ENCODE measurements at regions not wholly inside any gene's neighbourhood (a gene's known extent, or its start where the extent isn't known, plus 50 kb on each side); places are given as distances from the start of the nearest gene placed in this dataset.

- DNase-seq = no peak
Observed at GRCh38 chr9:89889865-89890264, 285.1 kb downstream of the GADD45G start.

DNA sequence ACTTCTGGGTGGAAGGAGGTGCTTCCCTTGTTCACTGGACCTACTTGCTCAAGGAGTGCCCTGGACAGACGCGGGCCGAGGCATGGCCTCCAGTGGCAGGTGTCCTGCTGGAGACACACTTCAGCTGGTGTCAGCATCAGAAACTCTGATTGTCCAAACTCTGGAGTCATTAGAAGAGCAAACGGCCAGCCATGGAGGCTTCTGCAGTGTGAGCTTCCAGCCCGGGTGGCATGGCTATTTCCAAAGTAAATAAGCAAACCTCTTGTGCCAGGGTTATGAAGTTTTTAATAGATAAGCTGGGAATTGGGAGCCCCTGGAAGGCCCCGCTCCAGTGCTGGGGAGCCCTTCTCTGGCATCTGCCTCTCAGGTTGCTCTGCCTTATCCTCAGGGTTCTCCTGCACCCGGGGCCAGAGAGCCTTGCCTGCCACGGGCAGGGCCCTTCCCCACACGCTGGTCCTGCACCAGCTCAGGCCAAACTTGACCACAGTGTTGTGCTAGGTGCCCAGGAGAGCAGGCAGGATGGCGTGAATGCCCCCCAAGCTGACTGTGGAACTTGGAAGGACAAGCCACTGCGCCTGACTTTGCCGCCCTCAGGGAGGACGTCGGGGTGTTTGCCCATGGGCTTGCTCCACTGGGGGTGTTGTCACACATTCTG, 285.6 kb downstream of the GADD45G start:
- no peak for DNase-seq

- no peak for DNase-seq
Observed at GRCh38 chr9:89891221-89891590, 286.4 kb downstream of the GADD45G start.

DNA sequence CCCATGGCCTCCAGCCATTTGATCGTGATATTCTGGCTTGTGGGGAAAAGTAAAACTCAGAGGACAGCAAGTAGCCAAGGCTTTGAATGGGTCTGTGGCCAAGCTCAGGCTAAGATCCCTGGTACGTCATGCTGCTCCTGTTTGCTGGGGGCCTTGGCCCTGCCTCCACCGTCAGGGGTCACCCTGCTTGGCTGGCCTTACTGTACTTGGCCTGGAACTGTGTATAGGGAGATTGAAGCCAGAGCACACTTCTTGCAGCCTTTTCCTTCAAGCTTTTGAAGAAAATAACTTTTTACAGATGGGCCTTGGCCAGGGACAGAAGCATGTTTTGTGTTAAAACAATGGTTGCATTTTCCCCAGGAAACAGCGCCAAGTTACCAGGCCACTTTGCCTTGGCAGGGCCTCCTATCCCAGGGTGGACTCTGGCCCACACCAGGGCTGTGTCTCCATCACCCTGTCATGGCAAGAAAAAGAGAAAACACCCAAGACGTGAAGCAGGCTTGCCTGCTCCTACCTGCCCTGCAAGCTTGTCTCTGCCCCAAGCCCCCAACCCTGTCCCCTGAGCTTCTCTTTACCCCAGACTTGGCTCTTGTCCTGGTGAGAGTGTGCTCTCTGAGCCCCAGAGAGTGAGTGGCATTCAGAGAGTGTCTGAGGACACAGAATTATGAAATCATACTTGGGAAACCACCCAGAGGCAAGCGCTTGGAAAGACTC, 286.9 kb downstream of the GADD45G start:
- no peak for DNase-seq

- no peak for DNase-seq
Observed at GRCh38 chr9:89892920-89893319, 288.1 kb downstream of the GADD45G start.

DNA sequence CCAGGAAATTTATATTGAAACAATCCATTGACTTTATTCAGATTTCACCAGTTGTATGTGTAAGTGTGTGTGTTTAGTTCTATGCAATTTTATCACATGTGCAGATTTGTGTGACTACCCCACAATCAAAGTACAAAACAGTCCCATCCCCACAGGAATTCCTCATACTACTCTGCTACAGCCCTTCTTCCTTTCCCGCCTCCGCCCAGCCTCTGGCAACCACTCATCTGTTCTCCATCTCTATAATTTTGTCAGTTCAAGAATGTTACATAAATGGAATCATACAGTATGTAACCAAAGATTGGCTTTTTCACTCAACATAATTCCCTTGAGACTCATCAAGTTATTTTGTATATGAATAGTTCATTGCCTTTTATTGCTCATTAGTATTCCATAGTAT, 289.1 kb downstream of the GADD45G start:
- no peak for DNase-seq

DNA sequence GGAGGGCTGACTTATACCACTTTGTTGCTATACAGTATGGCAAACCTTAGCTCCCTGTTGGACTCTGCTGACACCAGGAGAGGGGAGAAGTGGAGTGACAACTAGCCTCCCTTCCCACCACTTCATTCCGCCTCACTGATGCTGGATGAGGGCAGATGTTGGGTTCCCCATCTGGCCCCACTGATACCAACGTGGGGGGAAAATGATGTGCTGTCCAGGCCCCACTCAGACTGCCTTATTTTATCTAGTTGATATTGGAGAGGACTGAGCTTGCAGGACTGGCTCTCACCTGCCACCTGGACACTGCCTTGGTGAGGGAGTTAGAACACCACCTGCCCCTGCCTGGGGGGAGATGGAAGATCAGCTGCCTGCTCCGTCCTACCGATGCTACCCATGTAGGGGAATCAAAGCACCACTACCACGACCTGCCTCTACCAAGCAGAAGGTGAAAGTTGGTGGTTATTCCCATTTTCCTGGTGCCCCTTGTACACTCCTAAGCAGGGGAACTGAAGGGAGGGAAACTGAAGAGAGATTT, 292.1 kb downstream of the GADD45G start:
- DNase-seq = no peak

DNA sequence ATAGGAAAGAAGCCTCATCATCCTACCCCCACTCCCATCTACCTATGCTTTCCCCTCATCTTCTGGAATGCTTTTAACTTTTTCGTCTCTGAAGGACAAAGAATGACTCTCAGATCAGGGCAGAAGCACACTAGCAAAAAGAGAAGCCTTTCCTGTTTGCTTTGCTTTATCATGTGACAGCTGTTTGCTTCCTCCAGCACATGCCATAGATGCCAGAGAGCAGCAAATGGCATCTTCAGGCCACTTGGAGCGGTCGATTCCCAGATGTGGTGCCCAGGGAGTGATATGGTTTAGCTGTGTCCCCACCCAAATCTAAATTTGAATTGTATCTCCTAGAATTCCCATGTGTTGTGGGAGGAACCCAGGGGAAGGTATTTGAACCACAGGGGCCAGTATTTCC, 294.8 kb downstream of the GADD45G start:
- DNase-seq = no peak

DNA sequence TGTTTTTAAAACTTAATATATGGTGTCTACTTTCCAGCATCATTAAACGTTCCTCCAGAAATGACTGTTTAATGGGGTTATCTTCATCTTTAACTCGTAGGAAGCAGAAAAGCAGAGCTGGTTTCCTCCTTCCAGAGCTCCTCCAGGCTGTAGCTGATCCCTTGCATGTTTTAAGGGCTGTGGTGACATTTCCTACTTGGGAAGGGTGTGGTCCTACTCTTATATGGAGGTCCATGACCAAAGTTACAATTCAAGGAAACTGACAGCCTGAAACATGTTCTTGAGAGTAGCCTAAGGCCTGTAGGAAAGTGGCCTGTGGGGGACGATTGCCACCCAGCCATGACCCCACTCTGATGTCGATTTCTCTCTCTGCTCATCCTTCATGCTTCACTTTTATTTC, 297.1 kb downstream of the GADD45G start:
- DNase-seq = no peak

DNA sequence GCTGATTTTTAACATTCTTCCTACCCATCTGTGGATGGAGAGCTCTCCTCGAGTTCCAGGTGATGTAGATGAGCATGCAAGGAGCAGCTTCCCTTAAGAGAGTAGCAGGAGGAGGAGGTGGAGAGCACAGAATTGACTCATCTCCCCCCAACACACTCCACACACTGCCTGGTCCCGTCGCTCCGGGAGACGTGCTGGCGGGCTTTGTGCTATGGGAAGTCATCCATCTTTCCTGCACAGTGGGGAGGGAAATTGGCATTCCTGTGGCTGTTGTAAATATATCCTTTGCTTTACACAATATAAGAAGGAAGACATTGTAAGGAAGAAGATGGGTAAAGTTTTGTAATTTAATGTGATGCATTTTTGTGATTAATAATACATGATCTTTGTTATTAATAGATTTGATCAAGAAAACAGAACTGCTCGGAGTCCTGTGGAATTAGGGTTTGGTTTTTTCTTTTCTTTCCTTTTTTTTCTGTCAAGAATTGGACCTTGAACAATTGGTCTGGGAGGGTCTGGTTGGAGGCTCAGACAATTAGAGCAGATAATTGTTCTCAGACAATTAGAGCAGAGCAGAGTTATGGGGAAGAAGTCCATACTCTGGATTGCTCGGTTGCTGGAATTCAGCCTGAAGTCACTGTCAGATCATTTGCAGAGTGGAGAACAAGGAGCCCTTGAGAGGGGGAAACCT, 297.8 kb downstream of the GADD45G start:
- no peak for DNase-seq

GRCh38 chr9:89903141-89903475, 298.3 kb downstream of the GADD45G start:
- DNase-seq = no peak

DNA sequence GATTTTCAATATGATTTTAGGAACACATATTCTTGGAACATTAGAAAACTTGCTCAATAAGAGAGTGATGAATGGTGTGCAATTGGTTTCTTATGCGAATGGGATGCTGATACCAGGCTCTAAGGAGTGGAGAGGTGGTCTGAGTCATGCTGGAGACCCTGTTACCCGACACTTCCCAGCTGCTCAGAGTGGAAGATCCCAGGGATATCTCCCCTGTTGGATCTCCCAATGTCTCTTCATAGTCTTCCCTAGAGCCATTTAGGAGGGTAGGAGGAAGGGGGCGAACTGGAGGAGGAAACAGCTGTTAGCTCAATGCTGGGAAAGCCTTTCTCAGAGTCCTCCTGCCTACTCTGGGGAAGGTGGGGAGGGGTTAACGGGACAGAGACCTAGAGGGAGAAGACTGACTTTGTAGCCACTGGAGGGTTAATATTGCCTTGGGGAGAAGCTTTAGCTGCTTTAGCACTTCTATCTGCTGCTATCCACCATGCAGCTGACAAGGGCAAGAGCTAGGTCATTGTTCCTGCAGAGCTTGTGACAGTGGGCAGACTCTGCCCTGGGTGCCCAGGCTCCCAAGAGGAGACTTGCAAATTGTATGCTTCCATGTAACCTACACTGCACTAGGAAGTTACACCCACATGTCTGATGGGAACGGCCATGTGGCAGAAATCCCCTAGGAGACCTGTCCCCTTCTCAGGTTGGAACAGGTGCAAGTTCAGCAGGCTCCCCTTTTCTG, 301.0 kb downstream of the GADD45G start:
- DNase-seq = no peak

DNA sequence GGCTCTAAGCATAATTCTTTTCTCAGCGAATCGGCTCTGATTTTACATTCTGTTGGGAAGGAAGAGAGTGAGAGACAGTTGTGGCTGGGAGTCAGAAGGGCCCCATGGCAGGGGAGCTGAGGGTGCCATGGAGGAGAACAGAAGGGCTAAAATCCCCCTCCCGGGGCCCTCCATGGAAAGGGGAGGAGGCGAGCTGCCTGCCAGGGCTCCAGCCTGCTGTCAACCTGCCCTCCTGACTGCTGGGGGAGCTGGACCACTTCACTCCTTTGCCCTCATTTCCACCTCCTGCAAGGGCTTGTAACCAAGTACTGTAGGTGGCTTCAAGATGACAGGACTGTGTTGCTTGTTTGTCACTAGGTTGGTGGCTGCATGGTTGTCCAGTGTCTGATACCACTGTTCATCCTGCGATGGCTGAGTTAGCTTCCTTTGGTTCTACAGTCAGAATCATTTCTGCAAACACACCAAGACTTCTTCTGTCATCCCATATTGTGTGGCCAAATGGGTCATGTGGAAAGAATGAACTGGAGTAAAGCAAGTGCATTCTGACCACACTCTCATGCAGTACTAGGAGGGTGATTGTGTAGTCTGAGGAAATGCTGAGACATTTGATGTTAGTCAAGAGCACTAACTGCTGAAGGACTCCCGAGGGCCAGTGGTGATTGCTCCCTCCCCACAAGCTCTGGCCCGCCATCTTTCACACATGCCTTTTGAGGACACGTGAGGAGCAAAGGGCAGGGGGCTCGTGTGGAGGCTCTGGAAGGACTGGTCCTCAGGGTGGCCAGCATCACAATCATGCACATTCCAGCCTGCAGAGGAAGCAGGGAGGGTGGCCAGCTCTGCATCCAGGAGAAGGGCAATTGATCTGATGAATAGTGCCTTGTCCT, 307.2 kb downstream of the GADD45G start:
- DNase-seq = no peak

DNA sequence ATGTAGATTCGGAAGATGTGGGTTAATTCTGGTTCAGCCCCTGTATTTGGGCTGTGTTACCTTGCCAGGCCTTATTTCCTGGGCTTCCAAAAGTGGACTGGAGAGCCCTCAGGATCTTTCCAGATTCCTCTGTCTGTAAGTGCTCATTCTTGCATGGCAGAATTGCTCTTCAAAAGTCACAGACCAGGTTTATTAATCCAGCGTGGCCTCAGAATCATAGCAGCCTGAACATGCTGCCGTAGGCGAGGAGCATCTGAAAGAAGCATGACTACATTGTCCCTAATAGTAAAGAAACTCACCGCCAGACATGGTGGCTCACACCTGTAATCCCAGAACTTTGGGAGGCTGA, 307.8 kb downstream of the GADD45G start:
- no peak for DNase-seq

- no peak for DNase-seq
Observed at GRCh38 chr9:89915187-89915586, 310.4 kb downstream of the GADD45G start.

DNA sequence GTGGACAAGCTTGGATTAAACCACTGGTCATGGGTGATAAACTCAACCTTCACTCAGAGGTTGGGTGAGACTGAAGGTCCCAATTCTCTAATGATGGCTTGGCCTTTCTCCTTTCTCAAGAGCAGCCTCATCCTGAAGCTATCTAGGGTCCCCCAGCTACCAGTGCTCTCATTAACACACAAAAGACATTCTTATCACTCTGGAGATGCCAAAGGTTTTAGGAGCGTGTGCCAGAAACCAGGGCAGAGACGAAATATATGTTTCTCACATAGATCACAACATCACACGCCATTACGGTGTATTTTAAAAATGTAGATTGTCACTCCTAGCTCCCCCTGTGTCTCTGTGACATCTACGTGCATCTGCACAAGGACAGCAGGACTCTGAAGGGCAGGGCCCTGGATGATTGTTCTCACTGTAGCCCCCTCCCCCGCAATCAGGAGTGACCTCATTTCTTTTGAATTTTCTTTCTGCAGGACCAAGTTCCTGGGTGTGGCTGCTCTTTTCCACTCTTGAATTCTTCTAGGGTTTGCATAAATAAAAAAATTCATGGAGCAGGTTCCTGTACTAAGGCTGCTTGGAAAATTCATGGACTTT, 311.3 kb downstream of the GADD45G start:
- DNase-seq = no peak

GRCh38 chr9:89917861-89918260, 313.0 kb downstream of the GADD45G start:
- DNase-seq = no peak

GRCh38 chr9:89919171-89919681, 314.4 kb downstream of the GADD45G start:
- DNase-seq = no peak

- no peak for DNase-seq
Observed at GRCh38 chr9:89920131-89920530, 315.3 kb downstream of the GADD45G start.

GRCh38 chr9:89920951-89921350, 316.1 kb downstream of the GADD45G start:
- DNase-seq = no peak

DNA sequence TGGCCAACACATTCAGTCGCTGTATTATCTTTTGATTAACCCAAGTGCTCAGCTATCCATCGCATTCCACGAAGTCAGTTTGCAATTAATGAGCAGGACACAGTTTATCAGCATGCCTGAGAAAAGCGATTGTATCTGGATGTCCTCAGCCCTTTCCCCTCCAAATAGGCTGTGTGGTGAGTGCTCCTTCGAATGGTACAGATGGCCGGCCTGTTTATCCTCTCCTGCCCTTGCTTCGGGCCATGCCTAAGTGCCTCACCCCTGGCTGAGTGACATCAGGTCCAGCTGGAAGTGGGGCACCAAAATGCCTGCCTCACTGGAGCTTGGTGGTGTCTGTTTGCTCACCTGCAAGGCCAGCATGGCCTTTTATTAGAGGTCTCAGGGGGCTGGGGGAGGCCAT, 317.3 kb downstream of the GADD45G start:
- DNase-seq = no peak

DNA sequence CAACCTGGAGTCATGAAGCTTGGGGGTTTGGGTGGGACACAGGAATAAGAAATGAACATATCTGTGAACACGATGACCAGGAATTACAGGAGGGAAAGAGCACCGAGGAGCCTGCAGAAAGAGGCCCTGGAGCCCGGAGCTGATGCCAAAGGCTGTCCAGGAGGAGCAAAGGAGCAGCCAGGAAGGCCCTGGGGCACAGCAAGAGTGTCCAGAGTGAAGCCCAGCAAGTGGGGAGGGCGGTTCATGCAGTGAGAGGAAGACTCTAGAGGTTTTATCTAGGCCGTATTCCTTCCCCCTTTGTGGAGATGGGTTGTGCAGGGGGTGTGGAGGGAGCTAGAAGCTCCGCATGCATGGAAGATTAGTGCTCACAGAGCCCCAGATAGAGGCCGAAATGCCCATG, 318.4 kb downstream of the GADD45G start:
- no peak for DNase-seq
